HG02571 (cell line): ENCODE measurements at regions not wholly inside any gene's neighbourhood (a gene's known extent, or its start where the extent isn't known, plus 50 kb on each side); places are given as distances from the start of the nearest gene placed in this dataset.

Source experiments
- ATAC-seq: cut with Tn5 transposase; IDR thresholded peaks from one replicate; pipeline ENCODE4 v1.9.1; 2021; ENCODE audit warnings: mild to moderate bottlenecking, moderate library complexity; ENCODE audit not compliant: unreplicated experiment

DNA sequence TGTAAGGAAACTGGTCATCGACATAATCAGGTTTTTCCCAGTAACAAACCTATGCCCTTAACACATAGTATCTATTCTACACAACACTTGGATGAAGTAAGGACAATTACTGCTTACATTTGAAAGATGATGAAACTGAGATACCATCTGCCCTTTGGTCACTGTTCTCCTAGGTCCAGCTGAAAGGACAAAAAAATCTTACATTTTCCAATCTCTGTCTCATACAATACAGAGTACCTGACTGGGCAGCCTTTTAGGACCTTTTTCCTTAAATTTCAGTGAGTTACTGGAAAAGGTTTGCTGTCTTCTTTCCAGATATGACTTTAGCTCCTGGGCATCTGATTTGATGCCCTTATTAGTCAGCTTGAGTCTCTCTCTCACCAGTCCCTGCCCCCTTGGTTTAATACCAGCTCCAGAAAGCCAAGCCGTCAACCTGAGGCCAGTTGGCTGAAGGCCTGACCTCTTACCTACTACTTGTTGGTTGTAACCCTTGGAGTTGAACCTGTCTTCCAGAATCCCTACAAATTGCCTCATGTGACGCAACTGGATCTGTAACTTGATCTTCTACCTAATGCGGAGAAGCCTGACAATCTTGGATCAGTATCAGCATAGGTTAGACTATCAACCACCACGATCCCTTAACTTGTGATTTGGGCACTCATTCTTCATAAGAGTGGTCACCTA is 355.3 kb upstream of the ZNF385D start:
- ATAC-seq, result no peak

DNA sequence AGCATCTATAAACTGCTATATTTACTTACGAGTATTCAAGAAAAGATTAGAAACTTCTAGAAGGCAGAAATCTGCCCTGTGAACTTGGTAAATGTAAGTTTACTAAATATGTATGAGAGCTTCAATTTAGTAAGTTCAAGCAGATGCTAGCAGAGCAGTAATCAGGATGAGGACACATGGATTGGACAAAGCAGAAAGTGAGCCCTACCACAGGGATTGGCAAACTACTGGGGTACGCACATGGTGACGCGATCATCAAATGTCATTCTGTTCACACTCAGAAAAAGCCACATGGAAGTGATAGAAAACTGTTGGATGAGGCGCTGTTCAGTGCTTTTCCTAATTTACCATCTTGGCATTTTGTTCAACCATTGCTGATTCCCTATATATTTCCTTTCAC is 360.2 kb upstream of the ZNF385D start:
- no peak for ATAC-seq

DNA sequence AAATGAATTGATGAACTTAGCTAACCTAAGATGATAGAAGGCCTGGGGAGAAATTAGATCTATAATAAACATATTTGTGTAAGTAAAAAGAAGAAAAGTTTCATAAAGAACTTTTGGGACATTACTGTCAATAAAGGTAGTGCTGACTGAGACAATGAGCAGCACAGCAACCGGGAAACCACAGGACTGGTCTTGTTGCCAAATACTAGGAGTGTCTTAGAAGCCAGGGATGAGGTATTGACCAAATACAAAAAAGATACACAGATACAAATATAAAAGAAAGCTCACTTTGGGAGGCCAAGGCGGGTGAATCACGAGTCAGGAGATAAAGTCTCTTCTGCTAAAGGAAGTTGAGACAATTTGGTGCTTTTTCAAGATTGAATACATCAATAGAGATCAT is 362.4 kb upstream of the ZNF385D start:
- no peak for ATAC-seq

DNA sequence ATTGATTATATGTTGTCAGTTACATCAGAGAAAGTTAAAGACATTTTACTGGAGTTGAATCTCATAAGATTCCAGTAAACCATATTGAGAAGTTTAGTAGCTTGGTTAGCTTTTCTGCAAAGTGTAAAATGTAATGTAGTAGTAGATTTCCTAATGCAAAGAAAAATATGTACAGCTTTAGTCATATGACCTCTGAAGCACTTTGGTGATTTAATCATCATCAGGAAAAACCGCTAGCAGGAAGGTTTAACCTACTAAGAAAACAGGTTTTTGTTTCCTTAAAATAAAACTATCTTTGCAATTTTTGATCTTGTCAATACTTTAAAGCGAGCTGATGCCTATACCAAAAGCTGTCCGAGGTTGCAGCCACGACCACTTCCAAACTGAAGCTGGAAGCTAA is 364.6 kb upstream of the ZNF385D start:
- no peak for ATAC-seq

DNA sequence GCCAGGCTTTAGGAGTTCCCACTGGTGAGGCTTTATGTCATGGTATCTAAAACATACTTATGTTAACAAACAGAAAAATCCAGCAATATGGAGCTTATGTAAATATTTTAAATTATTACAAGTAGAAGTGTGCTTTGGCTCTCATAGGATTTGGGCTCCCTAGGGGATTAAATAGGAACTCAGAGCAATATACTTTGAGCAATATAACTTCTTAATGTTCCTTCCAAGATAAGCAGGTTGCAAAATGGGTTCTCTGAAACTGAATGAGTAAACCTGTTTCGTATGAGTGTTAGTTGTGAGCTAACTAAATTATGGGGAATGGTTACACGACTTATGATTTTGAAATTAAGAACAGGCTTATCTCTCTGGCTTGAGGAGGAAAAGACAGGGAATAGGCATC is 366.1 kb upstream of the ZNF385D start:
- ATAC-seq, result no peak

DNA sequence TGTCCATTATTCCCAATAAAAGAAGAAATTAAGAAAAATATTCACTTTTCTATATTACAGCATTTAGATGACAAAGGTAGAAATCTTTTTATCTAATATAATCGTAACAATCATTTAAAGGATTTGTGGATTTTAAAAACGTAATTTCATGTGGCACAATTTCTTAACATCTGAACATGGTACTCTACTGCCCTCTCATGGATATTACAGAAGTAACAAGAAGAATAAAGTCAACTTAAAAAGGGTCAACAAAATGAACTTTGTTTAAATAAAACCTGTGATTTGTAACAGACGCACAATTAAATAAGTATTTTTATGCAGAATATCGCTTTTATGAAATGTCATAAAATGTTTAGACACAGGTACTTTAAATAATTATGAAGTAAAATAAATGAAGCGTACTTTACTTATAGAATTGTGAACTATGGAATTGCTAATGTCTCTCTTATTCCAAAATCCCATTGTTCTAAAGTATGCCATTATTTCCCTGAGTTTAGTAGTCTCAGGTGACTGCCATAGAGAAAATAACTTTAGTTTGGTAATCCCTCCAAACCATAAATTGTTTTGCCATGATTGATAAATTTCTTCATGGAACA is 366.8 kb upstream of the ZNF385D start:
- ATAC-seq, result no peak

DNA sequence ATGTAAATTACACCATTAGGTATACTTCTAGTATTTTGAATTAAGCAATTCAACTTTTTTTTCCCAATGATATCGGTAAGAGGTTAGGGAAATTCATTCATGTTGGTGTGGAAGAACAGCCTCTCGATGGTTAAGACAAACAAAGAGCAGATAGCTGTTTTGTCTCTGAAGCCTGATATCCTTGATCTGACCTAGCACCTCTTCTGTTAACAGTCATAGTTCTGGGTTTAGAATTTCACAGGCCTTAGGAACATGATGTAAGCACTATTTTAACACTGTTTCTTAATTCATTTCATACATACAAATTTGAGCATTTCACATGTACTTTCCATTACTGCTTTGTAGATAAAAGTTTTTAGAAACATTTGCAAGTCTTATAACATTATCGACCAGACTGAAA is 367.5 kb upstream of the ZNF385D start:
- ATAC-seq, result no peak

DNA sequence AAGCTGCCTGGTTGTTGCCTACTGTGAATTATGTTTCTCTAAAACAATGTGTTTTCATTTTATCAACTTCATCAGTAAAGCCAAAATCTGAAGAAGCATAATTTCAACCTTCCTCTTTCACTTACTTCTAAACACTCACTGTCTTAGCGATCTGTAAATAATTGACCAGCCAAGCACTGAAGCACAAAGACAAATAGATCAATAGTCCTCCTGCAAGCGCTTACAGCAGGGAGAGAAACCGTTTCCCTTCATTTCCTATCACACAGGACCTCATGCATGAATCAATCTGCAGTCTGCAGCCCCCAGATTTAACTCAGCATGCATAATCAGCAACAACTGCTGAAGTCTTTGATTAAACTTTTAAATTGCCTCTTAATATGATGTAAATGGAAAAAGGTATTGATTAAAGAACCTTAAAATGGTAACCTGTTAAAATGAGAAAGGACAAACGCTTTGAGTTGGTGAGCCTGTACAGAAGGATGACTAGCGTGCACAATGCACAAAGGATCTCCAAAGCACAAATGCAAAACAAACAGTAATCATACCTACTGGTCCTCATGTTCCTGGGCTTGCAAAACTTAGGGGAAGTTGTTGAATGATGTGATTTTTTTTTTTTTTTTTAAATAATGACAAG is 370.2 kb upstream of the ZNF385D start:
- ATAC-seq, result peak; percentile 38

DNA sequence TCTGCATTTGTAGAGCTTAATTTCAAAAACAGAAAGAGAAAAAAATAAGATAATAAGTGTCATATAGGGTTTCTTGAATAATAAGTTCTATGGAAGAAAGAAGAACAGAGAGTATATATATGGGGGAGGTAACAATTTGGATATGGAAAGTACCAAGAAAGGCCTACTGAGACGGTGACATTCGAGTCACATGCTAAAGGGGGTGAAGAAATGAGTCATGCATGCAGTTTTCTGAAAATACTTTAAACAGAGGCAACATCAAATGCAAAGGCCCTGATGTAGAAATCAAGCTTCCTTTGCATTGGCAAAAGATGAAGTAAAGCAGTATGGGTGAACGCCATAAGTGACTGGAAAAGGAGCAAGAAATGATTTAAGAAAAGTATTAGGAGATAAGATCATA is 371.6 kb upstream of the ZNF385D start:
- ATAC-seq, result peak; percentile 80

DNA sequence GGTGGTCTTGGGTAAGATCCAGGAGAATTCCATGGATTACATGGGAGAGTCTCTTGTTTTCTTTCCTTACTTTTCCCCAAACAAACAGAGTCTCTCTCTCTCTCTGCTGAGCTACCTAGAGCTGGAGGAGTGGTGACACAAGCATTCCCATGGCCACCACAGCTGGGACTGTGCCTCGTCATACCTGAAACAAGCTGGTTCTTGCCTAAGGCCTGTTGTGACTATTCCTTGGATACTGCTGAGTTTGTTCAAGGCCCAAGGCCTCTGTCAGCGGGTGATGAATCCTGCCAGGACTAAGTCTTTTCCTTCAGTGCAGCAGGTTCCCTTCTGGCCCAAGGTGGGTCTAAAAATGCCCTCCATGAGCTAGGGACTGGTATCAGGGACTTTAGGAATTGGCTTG is 378.1 kb upstream of the ZNF385D start:
- ATAC-seq, result no peak

DNA sequence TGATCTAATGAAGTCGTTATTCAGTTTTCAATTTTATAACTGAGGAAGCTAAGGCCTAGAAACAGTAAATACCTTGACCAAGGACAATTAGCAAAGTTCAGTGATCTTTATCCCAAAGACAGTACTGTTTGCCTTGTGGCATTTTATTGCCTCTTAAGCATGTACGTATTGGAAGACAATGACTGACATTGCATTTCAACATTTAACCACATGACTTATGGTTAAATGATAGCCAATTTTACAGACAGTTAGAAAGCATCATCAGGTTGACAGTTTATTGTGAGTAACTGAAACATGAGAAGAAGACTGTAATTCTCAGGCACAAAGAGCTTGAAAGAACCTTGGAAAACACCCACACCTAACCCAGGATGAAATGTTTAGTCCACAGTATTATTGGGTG is 390.8 kb upstream of the ZNF385D start:
- no peak for ATAC-seq

DNA sequence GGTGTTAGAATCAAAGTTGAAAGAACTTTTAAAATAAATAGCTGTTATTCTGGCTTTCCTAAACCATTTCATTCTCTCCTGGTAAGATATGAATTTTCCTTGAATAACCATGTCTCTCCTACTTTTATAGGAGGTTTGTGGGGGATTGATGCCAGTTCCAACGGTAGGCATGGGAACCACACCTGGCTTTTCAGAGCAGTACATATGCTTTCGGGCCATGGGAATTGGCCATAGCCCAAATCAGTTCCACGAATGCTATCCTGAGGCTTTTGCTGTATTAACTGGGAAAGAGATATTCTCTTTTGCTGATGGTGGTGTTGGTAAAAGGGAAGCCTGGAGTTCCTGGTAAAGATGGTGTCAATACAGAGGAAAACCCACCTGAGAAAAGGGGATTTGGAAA is 396.2 kb upstream of the ZNF385D start:
- no peak for ATAC-seq

DNA sequence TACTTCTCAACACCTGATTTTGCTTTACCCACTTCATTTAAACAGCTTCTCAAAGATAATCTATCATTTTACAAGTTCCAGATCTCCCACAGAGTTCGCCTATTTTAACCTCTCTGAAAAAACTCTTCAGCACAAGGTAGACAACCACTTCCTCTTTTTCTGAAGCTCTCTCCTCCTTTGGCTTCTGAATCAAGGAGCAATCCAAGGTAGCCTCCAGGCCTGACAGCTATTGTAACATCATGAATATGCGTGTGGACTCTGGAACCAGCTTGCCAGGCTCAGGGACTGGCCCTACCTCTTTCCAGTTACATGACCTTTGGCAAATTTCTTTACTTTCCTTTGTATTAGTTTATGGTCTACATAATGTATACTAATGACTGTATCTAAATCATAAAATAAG is 405.9 kb upstream of the ZNF385D start:
- no peak for ATAC-seq

DNA sequence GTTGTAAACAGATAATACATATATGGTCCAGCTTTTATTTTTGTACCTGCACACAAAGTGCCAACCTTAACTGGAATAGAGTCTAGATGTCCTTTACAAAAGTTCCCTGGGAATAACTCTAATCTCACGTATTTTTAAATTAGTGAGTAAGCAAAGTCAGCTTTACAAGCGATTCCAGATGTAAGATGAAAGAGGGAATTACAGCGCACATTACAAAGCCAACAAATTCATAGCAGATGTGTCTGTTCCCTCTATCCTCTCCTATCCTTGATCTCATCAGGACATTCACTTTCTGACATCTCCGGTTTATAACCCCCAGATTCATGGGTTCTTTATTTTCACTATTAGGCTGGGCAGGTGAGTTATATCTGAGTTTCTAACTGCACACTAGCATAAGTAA is 406.8 kb upstream of the ZNF385D start:
- ATAC-seq, result no peak

DNA sequence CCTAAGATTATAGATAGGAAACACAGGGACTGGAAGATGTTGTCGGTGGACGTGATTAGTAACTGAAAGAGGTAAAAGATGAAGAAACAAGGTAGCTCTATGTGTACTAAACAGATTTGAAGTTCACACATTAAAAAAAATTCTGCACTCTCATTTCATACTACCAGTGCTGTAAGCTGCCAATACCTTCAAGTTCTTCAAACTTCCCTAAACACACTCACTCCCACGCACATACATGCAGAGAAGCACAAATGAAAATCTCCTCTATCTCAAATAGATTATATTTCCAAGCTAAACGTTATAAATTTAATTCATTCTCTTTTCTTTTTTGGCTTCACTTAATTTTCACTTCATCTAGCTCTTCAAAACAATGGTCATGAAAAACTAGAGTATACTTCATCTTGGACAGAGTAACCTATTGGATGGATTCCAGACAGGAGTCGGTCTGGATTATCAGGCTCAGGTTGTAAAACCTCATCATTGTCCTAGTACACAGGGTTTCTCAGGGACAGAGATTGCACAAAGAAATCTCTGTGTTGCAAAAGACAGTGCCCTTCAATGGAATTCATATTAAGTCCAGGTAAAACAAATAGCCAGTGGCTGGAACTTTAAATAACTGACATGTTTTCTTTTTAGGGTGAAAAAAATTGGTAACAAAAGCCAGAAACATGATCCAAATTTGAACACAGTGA is 408.1 kb upstream of the ZNF385D start:
- no peak for ATAC-seq

DNA sequence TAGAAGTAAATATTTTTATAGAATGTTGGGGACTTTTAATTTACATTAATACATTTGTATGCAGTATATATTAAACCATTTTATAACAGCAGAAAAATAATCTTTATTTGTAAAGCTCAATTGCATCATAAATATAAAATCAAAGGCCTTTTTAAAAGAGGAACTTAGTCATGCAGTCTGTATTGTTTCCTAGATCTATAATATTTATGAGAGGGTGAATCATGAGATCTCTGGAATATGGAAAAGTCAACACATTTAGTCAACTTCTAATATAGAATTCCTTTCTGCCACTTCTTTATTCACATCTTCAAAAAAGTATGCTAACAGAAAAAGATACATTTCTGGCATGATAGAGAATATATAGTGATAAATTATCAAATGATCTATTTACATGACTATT is 410.3 kb upstream of the ZNF385D start:
- no peak for ATAC-seq

DNA sequence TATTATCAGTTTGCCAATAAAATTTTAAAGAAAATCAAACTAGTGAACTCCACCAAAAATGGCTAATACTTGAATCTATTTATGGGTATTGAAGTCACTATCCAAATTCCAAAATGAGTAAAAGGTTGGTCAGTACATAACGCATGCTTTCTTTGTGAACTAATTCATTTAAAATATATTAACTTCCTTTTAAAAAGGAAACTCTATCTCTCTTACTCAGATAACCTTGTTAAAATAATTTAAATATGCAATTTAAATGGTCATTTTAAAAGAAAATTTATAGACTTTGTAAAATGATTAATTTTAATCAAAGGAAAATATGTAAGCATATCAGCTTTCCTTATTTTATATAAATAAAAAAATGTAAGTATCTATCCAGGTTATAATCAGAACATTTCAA is 419.4 kb upstream of the ZNF385D start:
- ATAC-seq, result no peak

DNA sequence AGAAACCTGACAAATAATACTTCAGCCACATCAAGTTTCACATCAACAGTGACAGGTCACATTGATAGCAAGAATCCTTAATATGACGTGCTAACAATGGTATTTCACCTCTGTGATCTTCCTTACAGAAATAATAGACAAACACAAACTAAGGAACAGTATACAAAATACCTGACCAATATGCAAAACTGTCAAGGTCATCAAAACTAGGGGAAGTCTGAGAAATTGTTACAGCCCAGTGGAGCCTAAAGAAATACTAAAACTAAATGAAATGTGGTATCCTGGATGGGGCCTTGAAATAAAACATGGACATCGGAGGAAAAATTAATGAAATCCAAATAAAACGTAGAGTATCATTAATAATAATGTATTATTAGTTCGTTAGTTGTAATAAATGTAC is 422.0 kb upstream of the ZNF385D start:
- ATAC-seq, result no peak

DNA sequence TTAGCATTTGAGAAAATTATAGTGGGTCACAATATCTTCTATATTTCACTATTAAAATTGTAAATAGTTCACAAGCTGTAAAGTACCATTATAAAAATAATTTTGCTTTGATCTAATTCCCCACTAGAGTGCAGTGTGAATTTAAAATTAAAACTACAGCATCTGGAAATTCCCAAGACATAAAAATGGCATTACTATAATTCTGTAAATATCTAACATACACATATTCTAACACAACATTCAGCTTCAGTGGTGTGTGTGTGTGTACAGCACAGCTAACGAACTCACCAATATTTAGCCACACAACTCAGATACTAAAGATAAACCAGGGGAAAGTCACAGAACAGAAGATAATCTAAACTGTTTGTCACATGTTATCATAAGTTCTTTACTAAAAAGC is 424.9 kb upstream of the ZNF385D start:
- no peak for ATAC-seq

DNA sequence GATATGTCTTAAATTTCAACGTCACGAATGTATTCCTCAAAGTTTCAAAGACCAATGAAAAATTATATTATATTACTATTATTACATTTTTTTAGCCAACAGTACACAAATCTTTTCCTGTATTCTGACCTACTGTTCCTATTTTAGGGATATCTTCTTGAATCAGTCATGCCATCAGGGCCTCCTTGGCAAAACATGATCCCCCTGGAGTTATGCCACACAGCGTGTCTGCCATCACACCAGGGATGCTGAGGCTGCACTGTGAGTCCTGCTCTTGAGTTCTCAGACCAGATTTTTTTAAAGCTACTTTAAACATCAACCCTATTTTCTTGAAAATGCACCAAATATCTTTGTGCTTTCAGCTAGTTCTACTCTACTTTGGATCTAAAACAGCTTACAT is 425.9 kb upstream of the ZNF385D start:
- ATAC-seq, result no peak

DNA sequence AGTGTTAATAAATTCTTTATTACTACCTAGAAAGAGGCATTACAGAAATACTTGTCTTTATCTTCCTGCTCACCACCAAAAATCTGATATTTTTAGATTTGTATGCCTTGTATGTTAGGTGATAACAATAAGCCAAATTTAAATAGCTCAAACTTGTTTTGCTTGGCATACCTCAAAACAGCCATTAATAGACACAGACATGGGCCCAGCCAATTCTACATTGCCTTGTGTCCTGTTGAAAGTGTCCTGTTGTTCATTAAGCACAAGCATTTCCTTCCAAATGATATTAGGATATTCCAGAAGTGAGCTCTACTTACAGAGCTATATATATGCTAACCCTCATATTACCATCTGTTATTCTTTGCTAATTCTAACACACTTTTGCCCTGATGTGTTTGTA is 438.6 kb upstream of the ZNF385D start:
- ATAC-seq, result no peak

DNA sequence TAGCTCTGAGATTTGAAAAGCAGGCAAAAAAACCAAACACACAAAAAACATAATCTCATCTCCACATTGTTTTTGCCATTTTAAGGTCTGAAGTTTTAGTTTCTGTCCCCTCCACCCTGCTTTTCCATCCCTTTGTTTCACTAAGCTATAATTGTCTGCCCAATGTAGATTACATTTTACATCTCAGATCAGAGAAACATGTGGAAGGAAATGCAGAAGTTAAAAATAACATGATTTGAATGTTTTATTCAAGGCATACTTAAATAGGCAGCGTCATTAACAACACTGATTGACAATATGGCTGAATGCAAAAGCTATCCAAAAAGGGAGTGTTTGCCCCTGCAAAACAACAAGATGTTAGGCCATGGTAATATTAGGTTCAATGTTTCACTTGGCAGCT is 448.1 kb upstream of the ZNF385D start:
- ATAC-seq, result no peak
